SW480 (cell line): ENCODE measurements at regions not wholly inside any gene's neighbourhood (a gene's known extent, or its start where the extent isn't known, plus 50 kb on each side); places are given as distances from the start of the nearest gene placed in this dataset.
A peak's percentile ranks its signal among the peaks of the same experiment; 100 is the strongest.
"Not testable (repeated sequence)": the region's sequence is repeated elsewhere in the genome, so short reads cannot be mapped to it uniquely, and the experiment has no call there.

Experiments
- DNase-seq: peaks from one replicate; pipeline ENCODE4 v3.0.0-alpha.2; 2016; ENCODE audit warnings: low spot score

DNA sequence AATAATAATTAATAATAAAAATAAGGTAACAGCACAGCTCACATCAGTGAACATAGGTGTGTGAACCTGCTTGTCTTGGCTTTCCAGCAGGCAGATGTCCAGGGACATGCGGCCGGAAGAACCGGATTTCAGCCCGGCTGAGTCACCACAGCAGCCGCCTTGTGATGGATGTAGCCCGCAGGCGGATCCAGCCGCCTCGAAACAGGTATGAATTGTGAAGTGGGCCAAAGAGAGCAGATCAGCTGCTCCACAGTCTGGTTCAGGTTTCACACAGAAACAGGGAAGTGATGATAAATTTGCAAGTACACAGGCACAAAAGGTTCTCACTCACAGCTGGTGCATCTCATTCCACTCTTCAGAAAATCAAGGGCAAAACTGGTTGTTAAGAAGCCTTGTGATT, 55.1 kb downstream of the ID4 start:
- DNase-seq = peak; percentile 56

DNA sequence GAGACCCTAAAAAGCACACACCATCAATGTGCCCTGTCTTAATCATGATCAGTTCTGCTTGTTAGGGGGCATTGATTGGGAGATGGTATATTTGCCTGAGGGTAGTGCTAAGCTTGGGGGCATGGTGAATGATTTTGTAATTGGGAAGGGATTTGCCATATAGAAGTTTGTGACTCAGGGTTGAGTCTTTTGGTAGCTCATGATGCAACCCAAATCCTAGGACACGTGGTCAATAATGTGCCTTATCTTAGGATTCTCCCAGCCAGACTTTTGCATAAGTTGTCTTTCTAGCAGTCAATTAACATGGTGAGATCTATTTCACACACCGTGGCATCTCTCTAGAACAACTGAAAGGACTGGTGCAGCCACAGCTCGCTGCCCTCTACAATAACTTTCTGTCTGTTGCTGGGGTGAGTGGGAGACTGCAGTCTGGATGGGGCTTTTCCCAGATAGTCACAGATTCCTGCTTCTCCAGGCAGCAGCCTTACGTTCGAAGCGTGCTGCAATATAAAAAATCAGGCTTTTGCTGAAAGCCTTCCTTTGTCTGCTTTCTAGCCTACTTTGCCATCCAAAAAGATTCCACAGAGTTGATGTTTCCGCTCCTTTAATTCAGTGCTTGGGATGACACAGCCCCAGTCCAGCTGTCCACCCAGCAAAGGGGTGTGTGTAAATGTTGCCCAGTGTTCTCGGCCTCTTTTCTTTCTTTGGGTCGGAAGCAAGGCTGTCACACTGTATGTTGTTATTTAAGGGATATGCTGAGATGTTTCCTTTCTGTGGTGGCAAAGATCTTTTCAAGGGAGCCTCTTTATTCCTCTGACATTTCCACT, 58.9 kb downstream of the ID4 start:
- no peak for DNase-seq

- no peak for DNase-seq
These were observed 59.5 kb downstream of the ID4 start for GRCh38 chr6:19896693-19897010.

DNA sequence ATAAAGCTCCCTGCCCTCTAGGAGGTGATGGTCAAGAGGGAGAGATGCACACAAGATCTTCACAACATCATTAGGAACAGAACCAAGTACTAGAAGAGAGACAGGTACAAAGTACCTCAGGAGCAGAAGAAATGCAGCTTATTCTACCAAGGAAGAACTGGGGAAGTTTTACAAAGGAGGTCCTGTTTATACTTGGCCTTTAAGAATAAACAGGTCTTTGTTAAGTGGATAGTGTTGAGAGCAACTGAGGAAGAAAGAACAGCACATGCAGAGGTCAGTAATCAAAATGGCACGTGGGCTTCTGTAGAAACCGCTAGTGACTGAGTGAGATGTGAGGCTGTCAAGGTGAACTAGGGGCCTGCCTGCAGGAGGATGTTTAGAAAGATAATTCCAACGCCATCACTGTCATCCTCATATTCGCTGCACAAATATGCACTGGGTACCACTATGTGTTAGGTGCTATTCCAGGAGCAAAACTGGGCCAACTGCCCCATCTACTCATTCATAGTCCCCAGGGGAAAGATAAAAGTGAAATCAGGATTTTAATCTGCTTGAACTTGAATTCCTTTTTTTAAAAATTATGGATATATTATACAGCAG, 61.1 kb downstream of the ID4 start:
- no peak for DNase-seq

GRCh38 chr6:19902201-19902600, 65.0 kb downstream of the ID4 start:
- no peak for DNase-seq

DNA sequence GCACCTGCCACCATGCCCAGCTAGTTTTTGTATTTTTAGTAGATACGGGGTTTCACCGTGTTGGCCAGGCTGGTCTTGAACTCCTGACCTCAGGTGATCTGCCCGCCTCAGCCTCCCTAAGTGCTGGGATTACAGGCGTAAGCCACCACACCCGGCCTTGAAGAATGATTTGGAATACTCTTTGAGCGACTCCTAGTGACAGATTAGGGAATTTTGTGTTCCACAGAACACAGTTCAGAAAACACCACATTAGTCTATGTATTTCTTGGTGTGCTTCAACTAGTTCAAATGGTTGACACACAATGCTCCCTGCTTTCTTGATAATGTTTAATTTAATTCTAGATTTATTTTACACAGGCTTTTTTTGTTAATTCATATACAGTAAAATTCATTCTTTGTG, 67.2 kb downstream of the ID4 start:
- not testable (repeated sequence) for DNase-seq

DNA sequence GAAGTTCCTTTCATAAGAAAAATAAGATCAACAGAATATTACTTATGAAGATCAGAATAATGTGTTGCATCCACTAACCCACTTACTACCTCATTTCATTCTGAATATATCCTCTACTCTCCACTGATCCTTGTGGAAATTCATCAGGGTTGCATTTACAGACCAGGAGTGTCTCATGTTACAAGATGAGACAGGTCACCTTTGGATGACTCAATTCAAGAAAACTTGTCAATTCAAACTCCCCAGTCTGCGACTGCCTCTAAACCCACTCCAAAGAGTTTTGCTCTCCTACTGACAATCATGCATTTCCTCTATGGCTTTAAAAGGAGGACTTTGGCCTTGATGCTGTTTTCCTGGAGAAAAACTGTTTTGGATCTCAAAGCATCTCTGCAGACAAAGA, 68.4 kb downstream of the ID4 start:
- DNase-seq = peak; percentile 2

GRCh38 chr6:19906171-19906570, 69.0 kb downstream of the ID4 start:
- no peak for DNase-seq

DNA sequence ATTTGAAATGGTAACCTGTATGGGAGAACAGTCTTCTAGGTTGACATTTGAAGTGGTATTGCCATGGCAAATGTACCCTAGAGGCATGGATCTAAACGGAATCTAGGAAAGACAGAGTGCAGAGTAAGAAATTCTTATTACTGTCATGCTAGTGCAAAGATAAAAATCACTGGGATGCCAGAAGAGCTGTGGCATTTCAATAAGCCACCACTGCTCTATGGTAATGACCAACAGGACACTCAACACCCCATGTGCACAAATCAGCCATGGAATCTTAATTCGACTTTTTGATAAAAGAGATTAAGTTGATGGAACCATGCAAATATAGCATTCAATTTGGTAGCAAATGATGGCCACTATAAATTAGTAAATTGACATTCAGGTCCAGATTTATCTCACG, 74.1 kb downstream of the ID4 start:
- no peak for DNase-seq

DNA sequence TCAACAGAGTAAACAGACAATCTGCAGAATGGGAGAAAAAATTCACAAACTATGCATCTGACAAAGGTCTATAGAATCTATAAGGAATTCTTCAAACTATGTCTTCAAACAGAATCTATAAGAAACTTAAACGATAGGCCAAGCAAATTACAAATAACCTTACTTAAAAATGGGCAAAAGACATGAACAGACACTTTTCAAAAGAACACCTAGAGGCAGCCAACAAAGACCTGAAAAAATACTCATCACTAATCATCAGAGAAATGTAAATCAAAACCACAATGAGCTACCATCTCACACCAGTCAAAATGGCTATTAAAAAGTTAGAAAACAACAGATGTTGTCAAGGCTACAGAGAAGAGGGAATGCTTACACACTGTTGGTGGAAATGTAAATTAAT, 81.3 kb downstream of the ID4 start:
- DNase-seq = no peak

GRCh38 chr6:19921786-19922185, 84.6 kb downstream of the ID4 start:
- DNase-seq = no peak

DNA sequence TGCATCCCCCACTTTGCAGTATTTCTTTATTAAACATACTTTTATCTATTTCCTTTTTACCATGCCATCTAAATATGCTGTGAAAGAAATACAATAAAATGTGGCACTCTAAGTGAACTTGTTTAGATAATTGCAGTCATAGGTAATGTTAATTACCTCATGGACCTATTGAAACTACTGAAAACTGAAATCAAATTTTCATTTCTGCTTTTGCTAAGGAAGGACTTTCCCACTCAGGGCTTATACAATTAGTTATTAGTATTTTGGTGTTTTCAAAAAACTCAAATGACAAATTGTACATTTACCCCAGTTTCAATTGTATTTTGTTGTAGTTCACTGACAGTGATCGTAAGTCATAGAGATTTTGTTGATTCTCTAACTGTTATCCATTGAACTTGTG, 88.4 kb downstream of the ID4 start:
- DNase-seq = no peak

GRCh38 chr6:19928461-19928860, 91.3 kb downstream of the ID4 start:
- no peak for DNase-seq

DNA sequence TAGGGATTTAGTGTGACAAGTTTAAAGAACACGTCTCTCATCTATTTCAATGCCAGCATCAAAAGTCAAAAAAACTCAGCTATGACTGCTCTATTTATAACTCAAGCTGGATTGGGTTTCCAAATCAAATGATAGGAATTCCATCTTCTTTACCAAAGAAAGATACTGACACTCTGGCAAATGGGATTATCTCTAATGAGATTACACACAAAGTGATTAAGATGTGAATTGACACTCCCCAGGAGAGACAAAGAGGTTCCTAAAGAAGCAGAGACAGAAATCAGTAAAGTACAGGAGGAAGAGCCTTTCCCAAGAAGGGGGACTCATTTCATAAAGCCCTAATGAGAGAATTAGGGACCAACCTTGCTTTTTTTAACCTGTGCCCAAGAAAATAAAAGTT, 92.1 kb downstream of the ID4 start:
- DNase-seq = no peak

GRCh38 chr6:19934996-19935591, 97.9 kb downstream of the ID4 start:
- no peak for DNase-seq

- DNase-seq = not testable (repeated sequence)
These were observed 102.2 kb downstream of the ID4 start for GRCh38 chr6:19939321-19939720.

DNA sequence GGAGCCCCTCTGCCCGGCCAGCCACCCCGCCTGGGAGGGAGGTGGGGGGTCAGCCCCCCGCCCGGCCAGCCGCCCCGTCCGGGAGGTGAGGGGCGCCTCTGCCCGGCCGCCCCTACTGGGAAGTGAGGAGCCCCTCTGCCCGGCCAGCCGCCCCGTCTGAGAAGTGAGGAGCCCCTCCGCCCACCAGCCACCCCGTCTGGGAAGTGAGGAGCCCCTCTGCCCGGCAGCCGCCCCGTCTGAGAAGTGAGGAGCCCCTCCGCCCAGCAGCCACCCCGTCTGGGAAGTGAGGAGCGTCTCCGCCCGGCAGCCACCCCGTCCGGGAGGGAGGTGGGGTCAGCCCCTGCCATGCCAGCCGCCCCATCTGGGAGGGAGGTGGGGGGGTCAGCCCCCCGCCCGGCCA, 102.8 kb downstream of the ID4 start:
- not testable (repeated sequence) for DNase-seq

- no peak for DNase-seq
These were observed 105.9 kb downstream of the ID4 start for GRCh38 chr6:19943042-19943441.

DNA sequence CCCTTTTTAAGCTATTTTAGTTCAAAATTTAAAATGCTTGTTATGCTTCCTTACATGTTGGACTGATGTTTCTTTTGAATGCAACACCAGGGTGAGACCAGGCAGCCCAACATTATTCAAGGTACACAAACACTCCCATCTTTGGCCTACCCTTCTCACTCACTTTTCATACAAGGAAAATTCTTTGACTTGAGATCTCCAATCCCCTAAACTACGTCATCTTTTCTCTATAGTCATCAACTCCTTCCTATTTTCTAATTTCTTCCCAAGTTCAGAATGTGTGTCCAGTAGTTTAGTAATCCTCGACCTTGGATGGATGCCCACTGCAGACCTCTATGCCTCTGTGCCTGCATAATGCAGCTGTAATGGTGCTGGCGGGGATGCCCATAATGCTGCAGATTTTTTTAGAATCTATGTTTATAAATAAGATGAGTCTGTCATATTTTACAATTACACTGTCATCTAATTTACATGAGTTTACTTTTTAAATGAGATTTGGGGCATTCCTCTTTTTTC, 108.7 kb downstream of the ID4 start:
- DNase-seq = no peak

GRCh38 chr6:19949155-19949554, 112.0 kb downstream of the ID4 start:
- DNase-seq = no peak

DNA sequence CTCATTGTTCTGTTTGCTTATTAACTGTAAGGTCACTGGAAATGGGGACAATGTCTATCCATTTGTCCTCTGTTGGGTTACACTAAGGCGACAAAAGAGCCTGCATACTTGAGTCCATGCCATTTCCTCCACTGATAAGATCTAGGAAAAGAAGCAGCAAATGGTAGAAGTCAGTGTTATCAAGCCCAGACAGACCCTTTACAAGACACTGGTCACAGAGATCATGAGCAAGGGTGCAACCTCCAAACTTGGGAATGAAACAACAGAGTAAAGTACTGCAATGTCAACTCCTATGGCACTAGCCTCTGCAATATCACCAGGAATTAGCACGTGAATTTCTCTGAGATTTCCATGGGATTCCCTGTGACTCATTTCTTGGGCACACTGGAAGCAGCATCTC, 126.9 kb downstream of the ID4 start:
- no peak for DNase-seq

DNA sequence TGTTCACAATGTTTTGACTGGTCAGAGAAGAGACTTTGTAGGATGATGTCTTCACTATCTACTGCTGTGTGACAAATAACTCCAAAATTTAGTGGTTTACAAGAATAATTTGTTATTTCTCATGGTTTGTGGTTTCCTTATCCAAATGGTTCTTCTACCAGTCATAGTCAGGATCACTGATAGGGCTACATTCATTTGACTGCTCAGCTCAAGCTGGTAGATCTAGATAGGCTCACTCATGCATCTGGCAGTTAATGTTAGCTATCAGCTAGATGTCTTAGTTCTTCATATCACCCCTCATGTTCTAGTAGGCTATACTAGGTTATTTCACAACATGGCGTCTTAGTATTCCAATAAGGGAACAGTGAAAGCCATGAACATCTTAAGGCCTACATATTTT, 131.0 kb downstream of the ID4 start:
- no peak for DNase-seq

DNA sequence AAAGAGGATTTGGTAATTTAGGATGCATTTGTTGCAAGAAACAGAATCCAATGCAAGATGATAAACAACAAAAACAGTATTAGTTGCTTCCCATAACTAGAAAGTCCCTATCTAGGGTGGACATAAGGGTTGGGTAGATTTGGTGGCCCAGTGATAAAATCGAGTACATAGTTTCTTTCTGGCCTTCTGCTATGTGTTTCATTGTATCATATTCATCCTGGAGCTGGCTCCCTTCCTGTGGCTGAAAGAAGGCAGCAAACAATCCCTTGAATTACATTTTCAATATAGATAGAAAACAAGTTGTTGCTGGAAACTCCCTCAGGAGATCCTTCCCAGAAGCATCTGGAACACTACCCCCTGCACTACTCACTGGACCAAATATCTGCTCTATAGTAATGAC, 135.1 kb downstream of the ID4 start:
- no peak for DNase-seq
